NCI-H2107 (cell line): ENCODE measurements at regions not wholly inside any gene's neighbourhood (a gene's known extent, or its start where the extent isn't known, plus 50 kb on each side); places are given as distances from the start of the nearest gene placed in this dataset.
"Not testable (repeated sequence)": the region's sequence is repeated elsewhere in the genome, so short reads cannot be mapped to it uniquely, and the experiment has no call there.

Source experiments
- DNase-seq: peaks from one replicate; lab custom pipeline; 2025; lab: John Stamatoyannopoulos, UW

- DNase-seq = not testable (repeated sequence)
Measured at GRCh38 chr4:134501488-134501887, 299.9 kb upstream of the PABPC4L start.

GRCh38 chr4:134499074-134499473, 297.5 kb upstream of the PABPC4L start:
- DNase-seq = no peak

GRCh38 chr4:134490863-134491262, 289.3 kb upstream of the PABPC4L start:
- no peak for DNase-seq

GRCh38 chr4:134483514-134483913, 281.9 kb upstream of the PABPC4L start:
- DNase-seq = not testable (repeated sequence)

- DNase-seq = no peak
Measured at GRCh38 chr4:134471569-134471968, 270.0 kb upstream of the PABPC4L start.

GRCh38 chr4:134470544-134470943, 269.0 kb upstream of the PABPC4L start:
- DNase-seq = no peak

GRCh38 chr4:134465417-134465816, 263.8 kb upstream of the PABPC4L start:
- no peak for DNase-seq

- no peak for DNase-seq
Measured at GRCh38 chr4:134463771-134464170, 262.2 kb upstream of the PABPC4L start.

- DNase-seq = no peak
Measured at GRCh38 chr4:134426821-134427220, 225.2 kb upstream of the PABPC4L start.

- no peak for DNase-seq
Measured at GRCh38 chr4:134425756-134426155, 224.2 kb upstream of the PABPC4L start.

GRCh38 chr4:134422776-134423175, 221.2 kb upstream of the PABPC4L start:
- DNase-seq = no peak

- no peak for DNase-seq
Measured at GRCh38 chr4:134421734-134422133, 220.1 kb upstream of the PABPC4L start.

- no peak for DNase-seq
Measured at GRCh38 chr4:134408897-134409296, 207.3 kb upstream of the PABPC4L start.

- no peak for DNase-seq
Measured at GRCh38 chr4:134401798-134402197, 200.2 kb upstream of the PABPC4L start.

- no peak for DNase-seq
Measured at GRCh38 chr4:134393592-134393991, 192.0 kb upstream of the PABPC4L start.

- DNase-seq = no peak
Measured at GRCh38 chr4:134390319-134390718, 188.7 kb upstream of the PABPC4L start.

GRCh38 chr4:134388351-134388750, 186.8 kb upstream of the PABPC4L start:
- no peak for DNase-seq

- no peak for DNase-seq
Measured at GRCh38 chr4:134382478-134383227, 181.1 kb upstream of the PABPC4L start.

GRCh38 chr4:134375775-134376174, 174.2 kb upstream of the PABPC4L start:
- no peak for DNase-seq

GRCh38 chr4:134365852-134366251, 164.3 kb upstream of the PABPC4L start:
- DNase-seq = no peak

- DNase-seq = no peak
Measured at GRCh38 chr4:134364928-134365327, 163.3 kb upstream of the PABPC4L start.

- DNase-seq = no peak
Measured at GRCh38 chr4:134345244-134345643, 143.7 kb upstream of the PABPC4L start.

- DNase-seq = no peak
Measured at GRCh38 chr4:134343656-134344055, 142.1 kb upstream of the PABPC4L start.

- DNase-seq = no peak
Measured at GRCh38 chr4:134343081-134343480, 141.5 kb upstream of the PABPC4L start.
